MM.1S (cell line): ENCODE measurements at regions not wholly inside any gene's neighbourhood (a gene's known extent, or its start where the extent isn't known, plus 50 kb on each side); places are given as distances from the start of the nearest gene placed in this dataset.

Experiments
- DNase-seq: peaks from one replicate; pipeline ENCODE4 v3.0.0-alpha.2; 2015
- H2AFZ ChIP-seq: fragments of 300-600 bp; sonication (generic); 2 replicates; pipeline ENCODE4 v1.6.0; 2016; ENCODE audit warnings: antibody characterized with exemption, low read length
- H3F3A ChIP-seq: fragments of 300-600 bp; sonication (generic); 2 replicates; pipeline ENCODE4 v1.6.1; 2016; ENCODE audit warnings: mild to moderate bottlenecking, antibody characterized with exemption, low read length, moderate library complexity, mixed read lengths; ENCODE audit not compliant: insufficient read depth
- H3K27ac ChIP-seq: fragments of 300-600 bp; sonication (generic); 2 replicates; pipeline ENCODE4 v1.5.1; 2016; ENCODE audit warnings: mild to moderate bottlenecking, low read length
- H3K27me3 ChIP-seq: fragments of 300-600 bp; sonication (generic); replicated peaks from 2 replicates; pipeline ENCODE4 v1.6.0; 2016; ENCODE audit warnings: low read length; ENCODE audit not compliant: insufficient read depth
- H3K36me3 ChIP-seq: fragments of 300-600 bp; sonication (generic); replicated peaks from 2 replicates; pipeline ENCODE4 v1.6.1; 2016; ENCODE audit warnings: mild to moderate bottlenecking, low read length, mixed read lengths; ENCODE audit not compliant: insufficient read depth
- H3K4me1 ChIP-seq: fragments of 300-600 bp; sonication (generic); 2 replicates; pipeline ENCODE4 v1.6.1; 2016; ENCODE audit warnings: low read length, mixed read lengths
- H3K4me2 ChIP-seq: fragments of 300-600 bp; sonication (generic); 2 replicates; pipeline ENCODE4 v1.6.0; 2016; ENCODE audit warnings: low read depth, low read length
- H3K4me3 ChIP-seq: fragments of 300-600 bp; sonication (generic); 2 replicates; pipeline ENCODE4 v1.5.1; 2016; ENCODE audit warnings: low read length, mixed read lengths
- H3K79me2 ChIP-seq: fragments of 300-600 bp; sonication (generic); 2 replicates; pipeline ENCODE4 v1.6.1; 2016; ENCODE audit warnings: mixed run types, low read length, mixed read lengths
- H3K9ac ChIP-seq: fragments of 300-600 bp; sonication (generic); 2 replicates; pipeline ENCODE4 v1.6.1; 2016; ENCODE audit warnings: low read length, mixed read lengths
- H3K9me2 ChIP-seq: fragments of 300-600 bp; sonication (generic); replicated peaks from 2 replicates; pipeline ENCODE4 v1.6.1; 2016; ENCODE audit warnings: mild to moderate bottlenecking, low read length, mixed read lengths; ENCODE audit not compliant: insufficient read depth
- H3K9me3 ChIP-seq: fragments of 300-600 bp; sonication (generic); replicated peaks from 2 replicates; pipeline ENCODE4 v1.6.1; 2016; ENCODE audit warnings: mild to moderate bottlenecking, low read length, mixed read lengths; ENCODE audit not compliant: insufficient read depth
- H4K20me1 ChIP-seq: fragments of 300-600 bp; sonication (generic); 2 replicates; pipeline ENCODE4 v1.6.1; 2016; ENCODE audit warnings: mild to moderate bottlenecking, low read length, moderate library complexity, mixed read lengths; ENCODE audit not compliant: insufficient read depth
- CTCF ChIP-seq: fragments of 300-600 bp; sonication (generic); IDR thresholded peaks from 2 replicates; pipeline ENCODE4 v1.5.1; 2016; ENCODE audit warnings: antibody characterized with exemption, low read length, mixed read lengths
- EZH2 ChIP-seq: fragments of 300-600 bp; sonication (generic); optimal IDR thresholded peaks from 2 replicates; pipeline ENCODE3; 2017; ENCODE audit warnings: low read depth, mild to moderate bottlenecking, antibody characterized with exemption, low read length, mixed read lengths
- EZH2phosphoT487 ChIP-seq: fragments of 300-600 bp; sonication (generic); IDR thresholded peaks from 2 replicates; pipeline ENCODE4 v1.6.1; 2018; ENCODE audit warnings: antibody characterized with exemption, low read length

GRCh38 chr4:83179205-83179604 lies 64.7 kb upstream of the PLAC8 start:
- H3K9me3 ChIP-seq = no peaks in the 10 kb centered on the region
- no peaks in the 10 kb centered on the region for H3K79me2 ChIP-seq
- no peak for TF ChIP-seq EZH2phosphoT487
- TF ChIP-seq CTCF = no peak
- no peak for TF ChIP-seq EZH2
- H3K9me2 ChIP-seq = no peaks in the 10 kb centered on the region
- H3K4me3 ChIP-seq = no peak overlapping the region
- no peak overlapping the region for H3K27ac ChIP-seq
- no peak overlapping the region for H3K9ac ChIP-seq
- H4K20me1 ChIP-seq = no peaks in the 10 kb centered on the region
- H3K36me3 ChIP-seq = no peaks in the 10 kb centered on the region
- peaks cover 5% of the 10 kb centered on the region; the same call in 1 of the 2 replicates for H3K4me1 ChIP-seq
- H2AFZ ChIP-seq = no peak overlapping the region
- H3K4me2 ChIP-seq = no peak overlapping the region
- no peak for DNase-seq
- no peaks in the 10 kb centered on the region for H3K27me3 ChIP-seq
- H3F3A ChIP-seq = no peaks in the 10 kb centered on the region

GRCh38 chr4:83178029-83178428 lies 63.5 kb upstream of the PLAC8 start:
- Histone ChIP-seq H3K9me2 (no peaks in the 10 kb centered on the region), H3K9ac (no peak overlapping the region), H3F3A (no peaks in the 10 kb centered on the region), H3K27ac (no peak overlapping the region), H2AFZ (no peak overlapping the region), H3K9me3 (no peaks in the 10 kb centered on the region), H3K36me3 (no peaks in the 10 kb centered on the region), H3K4me1 (peaks cover 5% of the 10 kb centered on the region; the same call in 1 of the 2 replicates), H3K79me2 (no peaks in the 10 kb centered on the region), H3K27me3 (no peaks in the 10 kb centered on the region), H3K4me3 (no peak overlapping the region), H4K20me1 (no peaks in the 10 kb centered on the region), H3K4me2 (no peak overlapping the region)
- TF ChIP-seq EZH2 (no peak), EZH2phosphoT487 (no peak), CTCF (no peak)
- no peak for DNase-seq

- TF ChIP-seq CTCF = no peak
- TF ChIP-seq EZH2phosphoT487 = no peak
- TF ChIP-seq EZH2 = no peak
- H3K27me3 ChIP-seq = no peaks in the 10 kb centered on the region
- H3K9ac ChIP-seq = no peak overlapping the region
- no peaks in the 10 kb centered on the region for H3F3A ChIP-seq
- H3K4me3 ChIP-seq = no peak overlapping the region
- peaks cover 5% of the 10 kb centered on the region; the same call in 1 of the 2 replicates for H3K4me1 ChIP-seq
- no peaks in the 10 kb centered on the region for H3K9me2 ChIP-seq
- no peaks in the 10 kb centered on the region for H3K36me3 ChIP-seq
- H3K79me2 ChIP-seq = no peaks in the 10 kb centered on the region
- no peak overlapping the region for H3K4me2 ChIP-seq
- no peak overlapping the region for H2AFZ ChIP-seq
- H3K27ac ChIP-seq = no peak overlapping the region
- no peaks in the 10 kb centered on the region for H3K9me3 ChIP-seq
- H4K20me1 ChIP-seq = no peaks in the 10 kb centered on the region
- DNase-seq = no peak
These were observed 62.7 kb upstream of the PLAC8 start for GRCh38 chr4:83177182-83177581.
